HG03354 (cell line): ENCODE measurements at regions not wholly inside any gene's neighbourhood (a gene's known extent, or its start where the extent isn't known, plus 50 kb on each side); places are given as distances from the start of the nearest gene placed in this dataset.

Experiments used
- ATAC-seq: cut with Tn5 transposase; IDR thresholded peaks from one replicate; pipeline ENCODE4 v1.9.1; 2021; ENCODE audit warnings: mild to moderate bottlenecking; ENCODE audit not compliant: unreplicated experiment, poor library complexity, severe bottlenecking

GRCh38 chr13:82925114-82925513 is 957.2 kb downstream of the SLITRK1 start:
- ATAC-seq: no peak

GRCh38 chr13:82917984-82918383 is 964.3 kb downstream of the SLITRK1 start:
- ATAC-seq: no peak

GRCh38 chr13:82912564-82912963 is 969.7 kb downstream of the SLITRK1 start:
- ATAC-seq: no peak

- ATAC-seq: no peak
These were observed 977.2 kb downstream of the SLITRK1 start for GRCh38 chr13:82905071-82905470.

- no peak for ATAC-seq
These were observed 981.8 kb downstream of the SLITRK1 start for GRCh38 chr13:82900453-82900852.

- ATAC-seq: no peak
These were observed 983.7 kb downstream of the SLITRK1 start for GRCh38 chr13:82898586-82898985.

- no peak for ATAC-seq
These were observed 1002.4 kb downstream of the SLITRK1 start for GRCh38 chr13:82879921-82880320.

GRCh38 chr13:82878536-82878935 is 1003.7 kb downstream of the SLITRK1 start:
- ATAC-seq: no peak

- no peak for ATAC-seq
These were observed 1015.0 kb downstream of the SLITRK1 start for GRCh38 chr13:82867284-82867683.

GRCh38 chr13:82850644-82851043 is 1031.6 kb downstream of the SLITRK1 start:
- ATAC-seq: no peak

- no peak for ATAC-seq
These were observed 1033.5 kb downstream of the SLITRK1 start for GRCh38 chr13:82848766-82849165.

GRCh38 chr13:82847595-82847994 is 1034.7 kb downstream of the SLITRK1 start:
- ATAC-seq: no peak

GRCh38 chr13:82833923-82834322 is 1048.4 kb downstream of the SLITRK1 start:
- ATAC-seq: no peak

- ATAC-seq: no peak
These were observed 1053.2 kb downstream of the SLITRK1 start for GRCh38 chr13:82829040-82829439.

GRCh38 chr13:82827724-82828123 is 1054.5 kb downstream of the SLITRK1 start:
- no peak for ATAC-seq

GRCh38 chr13:82822935-82823334 is 1059.3 kb downstream of the SLITRK1 start:
- ATAC-seq: no peak

- no peak for ATAC-seq
These were observed 1065.1 kb downstream of the SLITRK1 start for GRCh38 chr13:82817133-82817532.

GRCh38 chr13:82815791-82816190 is 1066.5 kb downstream of the SLITRK1 start:
- no peak for ATAC-seq

GRCh38 chr13:82803341-82803740 is 1078.9 kb downstream of the SLITRK1 start:
- no peak for ATAC-seq

GRCh38 chr13:82802528-82802927 is 1079.7 kb downstream of the SLITRK1 start:
- no peak for ATAC-seq

- no peak for ATAC-seq
These were observed 1081.9 kb downstream of the SLITRK1 start for GRCh38 chr13:82800391-82800790.

GRCh38 chr13:82797876-82798275 is 1084.4 kb downstream of the SLITRK1 start:
- ATAC-seq: no peak

GRCh38 chr13:82791035-82791434 is 1091.2 kb downstream of the SLITRK1 start:
- no peak for ATAC-seq
